ENCODE measurements at regions not wholly inside any gene's neighbourhood (a gene's known extent, or its start where the extent isn't known, plus 50 kb on each side); places are given as distances from the start of the nearest gene placed in this dataset.
A peak's percentile ranks its signal among the peaks of the same experiment; 100 is the strongest.
"Not testable (repeated sequence)": the region's sequence is repeated elsewhere in the genome, so short reads cannot be mapped to it uniquely, and the experiment has no call there.

DNA sequence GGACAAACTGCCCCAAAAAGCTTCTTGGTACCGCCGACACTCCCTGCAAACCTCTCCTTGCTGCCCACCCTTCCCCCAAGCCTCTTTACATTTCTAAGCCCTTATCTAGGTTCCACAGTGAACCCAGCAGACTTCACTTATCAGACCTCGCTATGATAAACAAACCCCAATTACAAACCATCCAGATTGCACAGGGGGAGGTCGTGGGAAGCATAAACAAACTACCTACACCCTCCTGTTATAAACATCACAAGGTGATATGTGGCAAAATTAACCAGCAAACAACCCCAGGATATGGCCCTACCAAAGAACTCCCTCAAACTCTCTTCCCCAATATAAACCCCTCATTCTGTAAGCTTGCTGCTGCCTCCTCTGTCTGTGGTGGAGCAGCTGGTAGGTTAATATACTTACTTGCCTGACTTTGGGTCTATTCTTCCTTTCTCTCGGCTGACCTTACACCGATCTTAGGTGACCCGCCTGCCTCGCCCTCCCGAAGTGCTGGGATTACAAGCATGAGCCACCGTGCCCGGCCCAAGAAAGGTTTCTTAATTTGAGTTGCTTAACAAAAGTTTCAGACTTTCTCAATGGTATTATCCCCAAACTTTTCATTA is 66.0 kb upstream of the TENM4 start:
- DNase-seq, result no peak

DNA sequence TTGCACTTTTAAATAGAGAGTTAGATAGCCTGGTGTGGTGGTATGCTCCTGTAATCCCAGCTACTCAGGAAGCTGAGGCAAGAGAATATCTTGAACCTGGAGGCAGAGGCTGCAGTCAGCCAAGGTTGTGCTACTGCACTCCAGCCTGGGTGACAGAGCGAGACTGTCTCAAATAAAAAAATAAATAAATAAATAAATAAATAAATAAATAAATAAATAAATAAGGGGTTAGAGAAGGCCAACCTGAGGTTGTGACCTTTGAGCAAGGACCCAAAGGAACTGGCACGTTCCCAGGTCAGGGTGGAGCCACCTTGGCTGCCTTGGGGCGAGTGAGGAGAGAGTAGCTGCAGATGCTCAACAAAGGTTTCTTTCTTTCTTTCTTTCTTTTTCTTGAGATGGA is 65.3 kb upstream of the TENM4 start:
- DNase-seq, result no peak

DNA sequence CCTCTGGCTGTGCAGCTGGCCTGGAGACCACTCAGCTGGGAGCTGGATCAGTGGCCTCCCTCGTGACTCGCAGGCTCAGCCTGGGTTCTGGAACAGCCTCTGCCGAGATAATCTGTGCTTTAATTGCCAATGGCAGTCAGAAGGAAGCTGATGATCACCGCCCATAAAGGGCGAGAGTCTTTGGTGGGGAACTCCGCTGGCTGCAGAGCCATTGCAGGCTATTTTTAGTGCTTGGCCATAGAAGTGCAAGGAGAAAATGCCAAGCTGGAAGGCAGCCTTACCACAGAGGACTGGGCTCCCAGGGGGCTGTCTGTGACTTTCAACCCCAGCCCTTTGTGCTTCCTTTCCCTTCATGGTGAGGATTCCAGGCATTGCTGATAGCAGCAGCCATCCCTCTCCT is 62.2 kb upstream of the TENM4 start:
- DNase-seq, result no peak

DNA sequence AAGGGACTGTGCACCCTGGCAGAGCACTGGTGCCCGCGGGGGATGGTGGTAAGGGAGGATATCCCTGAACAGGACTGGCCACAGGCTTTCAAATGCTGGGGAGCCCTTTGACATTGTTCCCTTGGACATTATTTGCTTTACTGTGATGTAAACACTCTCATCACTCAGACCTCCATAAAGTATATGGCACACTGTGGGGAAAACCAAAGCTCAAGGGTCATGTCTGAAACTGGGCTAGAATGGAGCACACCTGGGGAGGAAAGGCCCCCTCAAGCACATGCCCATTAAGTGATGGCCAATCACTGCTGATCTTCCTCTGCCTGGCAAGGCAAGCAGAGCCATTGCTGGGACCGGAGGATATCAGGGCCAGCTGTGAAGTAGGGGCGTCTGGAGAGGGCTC is 60.9 kb upstream of the TENM4 start:
- no peak for DNase-seq

DNA sequence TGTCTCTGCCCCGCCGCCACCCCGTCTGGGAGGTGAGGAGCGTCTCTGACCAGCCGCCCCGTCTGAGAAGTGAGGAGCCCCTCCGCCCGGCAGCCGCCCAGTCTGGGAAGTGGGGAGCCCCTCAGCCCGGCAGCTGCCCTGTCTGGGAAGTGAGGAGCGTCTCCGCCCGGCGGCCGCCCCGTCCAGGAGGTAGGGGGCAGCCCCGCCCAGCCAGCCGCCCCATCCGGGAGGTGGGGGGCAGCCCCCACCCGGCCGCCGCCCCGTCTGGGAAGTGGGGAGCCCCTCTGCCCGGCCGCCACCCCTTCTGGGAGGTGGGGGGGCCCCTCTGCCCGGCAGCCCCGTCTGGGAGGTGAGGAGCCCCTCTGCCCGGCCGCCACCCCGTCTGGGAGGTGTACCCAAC is 59.1 kb upstream of the TENM4 start:
- not testable (repeated sequence) for DNase-seq

DNA sequence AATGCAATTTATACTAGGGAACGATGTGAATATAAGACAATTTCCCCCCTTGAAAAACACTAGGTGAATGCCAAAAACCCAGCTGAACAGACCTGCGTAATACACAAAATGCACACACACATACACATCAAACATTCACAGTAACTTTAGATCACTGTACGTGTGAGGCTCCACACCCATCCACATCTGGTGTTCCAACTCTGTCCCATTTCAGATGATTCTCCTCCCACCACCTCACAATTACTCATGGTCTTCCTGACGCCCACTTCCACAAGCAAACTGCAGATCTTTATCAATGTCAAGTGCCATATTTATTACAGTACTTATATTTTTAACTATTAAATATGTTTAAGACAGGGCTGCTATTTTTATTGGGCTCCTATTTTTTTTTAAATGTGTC is 57.8 kb upstream of the TENM4 start:
- DNase-seq, result no peak

DNA sequence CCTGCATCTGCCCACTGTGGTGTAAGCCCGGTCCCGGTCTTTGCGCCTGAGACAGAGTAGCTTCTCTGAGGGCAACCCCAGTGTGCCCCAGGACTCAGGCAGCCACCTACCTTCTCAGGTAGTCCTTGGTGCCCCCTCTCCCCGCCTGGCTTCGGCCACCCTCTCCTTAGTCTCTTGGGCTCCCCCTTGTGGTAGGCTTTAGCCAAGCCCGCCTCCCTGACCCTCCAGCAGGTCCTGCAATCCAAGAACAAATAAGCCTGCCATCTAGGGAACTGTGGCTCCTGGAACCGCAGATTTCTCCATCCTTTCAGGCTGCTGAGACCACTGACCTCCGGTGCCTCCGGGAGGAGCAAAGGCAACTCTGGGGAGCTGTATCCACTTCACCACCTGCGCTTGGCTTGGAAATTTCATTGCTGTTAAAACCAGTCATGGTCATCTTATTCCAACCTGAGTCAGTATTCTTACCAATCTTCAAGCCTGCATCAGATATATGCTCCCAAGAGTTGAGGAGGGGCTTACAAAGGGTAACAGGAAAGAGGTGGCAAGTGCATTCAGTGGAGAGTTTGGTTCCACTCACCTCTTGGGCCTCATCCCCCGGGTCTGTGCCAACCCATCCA is 52.8 kb upstream of the TENM4 start:
- DNase-seq, result peak; percentile 49 to 87

DNA sequence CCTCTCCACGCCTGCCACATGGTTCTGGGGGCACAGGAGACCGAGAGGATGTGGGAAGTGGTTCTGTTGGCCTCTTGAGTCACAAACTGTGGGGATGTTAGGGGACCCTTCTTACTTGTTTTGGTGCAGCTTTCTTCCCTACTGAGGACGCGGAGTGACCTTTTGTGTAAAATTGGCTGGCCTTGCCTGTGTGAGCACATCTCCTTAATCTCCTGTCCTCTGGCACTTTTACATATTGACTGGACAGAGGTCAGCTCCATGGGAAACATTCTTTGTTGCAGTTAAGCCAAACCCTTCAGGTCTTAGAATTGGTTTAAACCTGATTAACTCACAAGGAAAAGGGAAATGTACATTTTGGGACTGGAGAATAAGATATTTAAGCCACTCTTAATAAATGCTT is 51.2 kb upstream of the TENM4 start:
- no peak for DNase-seq

All from NCI-H526 (cell line).